ENCODE measurements at regions not wholly inside any gene's neighbourhood (a gene's known extent, or its start where the extent isn't known, plus 50 kb on each side); places are given as distances from the start of the nearest gene placed in this dataset.
"Not testable (repeated sequence)": the region's sequence is repeated elsewhere in the genome, so short reads cannot be mapped to it uniquely, and the experiment has no call there.

DNA sequence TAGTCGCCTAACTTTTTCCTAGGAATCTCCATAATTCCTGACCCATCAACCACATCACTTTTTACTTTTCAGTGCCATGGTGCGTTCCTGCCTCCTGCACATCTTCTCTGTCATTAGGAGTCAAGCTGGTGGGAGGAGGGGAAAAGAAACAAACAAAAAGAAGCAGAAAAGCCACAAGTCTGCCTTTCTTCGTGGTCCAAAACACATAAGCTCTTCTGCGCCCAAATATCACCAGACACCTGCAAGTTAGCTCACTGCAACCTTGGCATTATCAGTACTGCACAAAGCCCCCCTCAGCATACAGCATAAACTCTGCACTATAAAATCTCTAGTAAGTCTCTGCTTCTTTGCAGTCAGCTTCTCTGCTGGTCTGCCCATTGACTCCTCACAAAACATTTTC is 295.3 kb downstream of the HS3ST3B1 start:
- DNase-seq (ENCODE audit: extremely low spot score, insufficient read length, low read depth) = no peak
- no peak for FAIRE-seq

DNA sequence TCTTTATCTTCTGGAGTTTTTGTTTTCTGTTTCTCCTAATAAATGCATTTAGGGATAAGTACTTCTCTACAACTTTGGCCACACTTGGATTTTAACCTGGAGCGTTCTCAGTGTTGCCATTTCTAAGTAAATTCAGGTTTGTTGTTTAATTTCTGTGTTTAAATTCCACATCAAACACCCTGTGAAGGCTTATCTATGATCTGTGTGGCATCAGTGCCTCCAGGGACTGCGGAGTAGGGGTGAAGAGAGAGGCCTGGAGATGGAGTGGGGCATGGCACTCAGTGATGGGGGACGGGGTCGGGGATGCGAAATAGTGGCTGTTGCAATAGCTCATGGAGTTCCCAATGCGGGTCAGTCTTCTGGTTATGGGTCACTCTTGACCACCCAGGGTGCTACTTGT is 294.8 kb downstream of the HS3ST3B1 start:
- DNase-seq (ENCODE audit: extremely low spot score, insufficient read length, low read depth) = no peak
- FAIRE-seq = no peak

DNA sequence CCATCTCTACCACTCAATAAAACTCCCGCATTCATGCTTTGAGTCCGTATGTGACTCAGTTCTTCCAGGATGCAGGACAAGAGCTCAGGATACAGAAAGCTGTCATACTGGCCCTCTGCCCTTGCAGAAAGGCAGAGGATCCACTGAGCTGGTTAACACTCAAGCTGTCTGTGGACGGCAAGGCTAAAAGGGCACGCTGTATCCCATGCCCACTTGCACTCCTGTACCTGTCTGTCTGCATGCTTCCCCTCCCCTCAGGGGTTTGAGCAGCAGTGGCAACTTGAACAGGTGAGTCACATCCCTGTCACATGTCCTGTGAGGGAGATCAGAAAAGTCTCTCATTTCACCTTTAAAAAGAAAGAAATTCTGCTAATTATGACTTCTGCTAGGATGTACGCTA is 293.8 kb downstream of the HS3ST3B1 start:
- no peak for FAIRE-seq
- no peak for DNase-seq (ENCODE audit: extremely low spot score, insufficient read length, low read depth)

DNA sequence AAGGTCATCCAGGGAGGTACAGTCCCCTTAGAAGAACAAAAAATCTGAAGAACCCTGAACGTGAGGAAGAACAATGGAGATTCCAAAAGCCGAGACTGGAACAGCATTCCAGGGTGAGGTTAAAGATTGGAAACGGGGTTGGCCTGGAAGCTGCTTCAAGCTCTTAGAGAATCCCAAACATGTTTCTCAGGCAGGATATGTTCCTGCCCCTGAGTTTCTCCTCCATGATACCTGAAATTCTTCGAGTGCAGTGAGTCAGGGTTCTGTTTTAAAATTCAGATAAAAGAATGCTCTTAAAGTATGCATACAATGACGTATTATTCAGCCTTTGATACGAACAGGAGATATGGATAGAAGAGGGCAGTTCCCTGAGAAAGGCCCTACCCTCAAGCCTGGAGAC is 293.1 kb downstream of the HS3ST3B1 start:
- DNase-seq (ENCODE audit: extremely low spot score, insufficient read length, low read depth) = no peak
- no peak for FAIRE-seq

DNA sequence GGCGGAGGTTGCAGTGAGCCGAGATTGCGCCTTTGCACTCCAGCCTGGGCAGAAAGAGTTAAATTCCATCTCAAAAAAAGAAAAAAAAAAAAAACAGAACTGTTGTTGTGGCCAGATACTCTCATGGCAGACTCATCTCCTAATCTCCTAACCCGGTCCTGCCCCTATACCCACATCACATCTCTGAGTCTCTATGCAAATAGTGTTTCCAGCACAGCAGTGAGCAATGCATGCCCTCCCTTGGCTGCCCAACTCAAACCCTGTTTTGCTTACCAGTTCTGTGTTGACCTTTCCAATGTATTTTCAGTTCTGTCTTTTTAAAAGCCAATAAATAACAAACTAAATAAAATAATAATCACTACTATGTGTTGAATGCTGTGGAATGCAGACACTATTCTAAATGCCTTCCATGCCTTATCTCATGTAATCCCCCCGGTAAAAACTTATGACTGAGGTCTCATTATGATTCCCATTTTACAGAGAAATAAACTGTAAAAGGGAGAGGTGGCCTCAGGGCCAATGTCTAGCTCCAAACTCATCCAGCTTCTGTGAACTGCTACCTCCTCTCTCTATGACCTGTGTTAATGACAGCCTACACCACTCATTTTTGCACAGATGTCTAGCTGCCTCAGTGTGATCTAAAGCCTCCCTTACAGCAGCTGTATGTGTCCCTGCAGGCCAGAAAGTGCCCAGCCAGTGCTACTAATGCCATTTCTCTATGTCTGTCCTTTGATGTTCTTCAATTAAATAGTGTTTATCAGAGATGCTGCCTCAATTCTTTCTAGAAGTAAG is 289.8 kb downstream of the HS3ST3B1 start:
- no peak for FAIRE-seq
- no peak for DNase-seq (ENCODE audit: extremely low spot score, insufficient read length, low read depth)

DNA sequence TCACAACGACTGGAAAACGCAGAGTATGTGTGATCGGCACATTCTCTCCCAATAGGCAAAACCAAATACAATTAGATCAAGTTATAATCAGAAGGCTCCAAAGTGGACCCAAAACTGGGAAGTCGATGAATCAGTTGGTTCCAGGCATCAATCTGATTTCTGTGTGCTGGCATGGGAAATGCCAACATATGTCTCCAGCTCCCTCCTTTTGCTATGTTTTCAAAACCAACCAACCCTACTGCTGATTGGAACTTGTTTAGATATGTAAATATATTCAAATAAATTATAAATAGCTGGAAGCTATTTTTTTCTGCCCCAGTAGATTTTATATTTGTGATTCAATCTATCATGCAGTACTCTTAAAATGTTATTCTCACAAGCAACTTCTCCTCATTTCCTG is 284.2 kb downstream of the HS3ST3B1 start:
- DNase-seq (ENCODE audit: extremely low spot score, insufficient read length, low read depth) = no peak
- no peak for FAIRE-seq

DNA sequence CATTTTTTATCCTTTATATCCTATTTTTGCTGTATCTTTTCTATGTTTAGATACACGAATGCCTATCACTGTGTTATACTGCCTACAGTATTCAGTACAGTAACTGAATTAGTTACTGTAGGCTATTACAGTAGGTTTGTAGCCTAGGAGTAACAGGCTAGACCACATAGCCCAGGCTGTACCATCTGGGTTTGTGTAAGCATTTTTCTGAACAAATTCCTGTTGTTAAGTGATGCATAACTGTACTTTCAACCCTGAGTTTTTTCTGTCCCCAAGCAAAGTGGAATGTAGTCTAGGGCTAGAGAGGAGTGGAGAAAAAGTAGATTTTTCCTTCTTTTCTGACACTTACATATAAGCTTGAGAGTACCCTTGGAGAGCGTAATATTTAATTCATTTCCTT is 282.1 kb downstream of the HS3ST3B1 start:
- DNase-seq (ENCODE audit: extremely low spot score, insufficient read length, low read depth) = no peak
- FAIRE-seq = no peak

DNA sequence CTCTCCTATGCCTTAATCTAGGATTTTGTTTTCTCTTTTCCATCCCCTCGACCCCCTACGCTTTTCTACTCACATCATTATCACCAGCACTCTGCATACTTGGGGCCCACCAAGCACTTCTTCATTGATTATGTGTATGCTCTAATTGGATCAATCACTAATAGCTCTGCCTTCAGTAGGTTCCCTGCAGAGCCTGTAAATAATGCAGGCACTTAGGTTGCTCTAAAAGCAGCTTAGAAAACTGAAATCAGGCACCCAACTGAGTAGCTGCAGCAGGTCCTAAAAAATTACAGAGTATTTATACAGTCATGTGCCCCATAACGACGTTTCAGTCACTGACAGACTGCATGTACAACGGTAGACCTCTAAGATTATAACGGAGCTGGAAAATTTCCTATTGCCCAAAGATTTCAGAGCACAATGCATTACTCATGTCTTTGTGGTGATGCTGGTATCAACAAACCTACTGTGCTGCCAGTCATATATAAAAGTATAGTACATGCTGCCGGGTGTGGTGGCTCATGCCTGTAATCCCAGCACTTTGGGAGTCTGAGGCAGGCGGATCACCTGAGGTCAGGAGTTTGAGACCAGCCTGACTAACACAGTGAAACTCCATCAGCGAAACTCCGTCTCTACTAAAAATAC is 280.4 kb downstream of the HS3ST3B1 start:
- FAIRE-seq = no peak
- no peak for DNase-seq (ENCODE audit: extremely low spot score, insufficient read length, low read depth)

DNA sequence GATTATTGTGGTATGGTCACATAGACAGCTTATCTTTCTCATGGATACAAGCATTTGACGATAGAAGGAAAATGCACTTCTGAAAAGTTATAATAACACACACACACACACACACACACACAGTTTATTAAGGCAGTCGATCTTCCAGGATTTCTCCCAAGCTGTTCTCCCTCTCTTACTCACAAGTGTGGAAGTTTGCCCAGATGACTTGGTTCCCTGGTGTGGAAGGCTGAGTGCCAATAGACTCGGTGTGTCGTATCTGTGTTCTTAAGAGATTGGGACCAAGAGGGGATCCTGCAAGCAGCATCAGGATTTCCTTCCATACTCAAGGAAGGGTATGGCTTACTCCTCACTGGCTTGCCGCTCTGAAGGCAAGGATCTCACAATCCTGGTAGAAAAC is 279.6 kb downstream of the HS3ST3B1 start:
- no peak for DNase-seq (ENCODE audit: extremely low spot score, insufficient read length, low read depth)
- no peak for FAIRE-seq

DNA sequence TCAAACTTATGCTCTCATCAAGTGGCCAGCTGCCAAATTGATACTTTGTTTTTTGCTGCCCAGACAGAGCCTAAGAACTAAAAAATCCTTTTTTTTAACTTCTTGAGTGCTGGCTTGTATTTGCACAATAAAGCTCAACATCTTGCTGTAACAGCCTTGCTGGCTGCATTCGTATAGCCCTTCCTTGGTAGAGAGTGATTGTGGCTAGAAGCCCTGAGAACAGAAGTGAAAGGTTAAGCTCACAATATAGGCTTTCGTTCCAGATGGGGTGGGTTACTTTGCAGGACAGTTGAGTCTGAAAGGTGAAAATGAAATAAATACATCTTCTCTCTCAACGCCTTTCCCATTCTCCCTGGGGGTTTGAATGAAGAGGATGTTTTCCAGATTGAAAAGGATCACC is 278.8 kb downstream of the HS3ST3B1 start:
- FAIRE-seq = no peak
- DNase-seq (ENCODE audit: extremely low spot score, insufficient read length, low read depth) = no peak

DNA sequence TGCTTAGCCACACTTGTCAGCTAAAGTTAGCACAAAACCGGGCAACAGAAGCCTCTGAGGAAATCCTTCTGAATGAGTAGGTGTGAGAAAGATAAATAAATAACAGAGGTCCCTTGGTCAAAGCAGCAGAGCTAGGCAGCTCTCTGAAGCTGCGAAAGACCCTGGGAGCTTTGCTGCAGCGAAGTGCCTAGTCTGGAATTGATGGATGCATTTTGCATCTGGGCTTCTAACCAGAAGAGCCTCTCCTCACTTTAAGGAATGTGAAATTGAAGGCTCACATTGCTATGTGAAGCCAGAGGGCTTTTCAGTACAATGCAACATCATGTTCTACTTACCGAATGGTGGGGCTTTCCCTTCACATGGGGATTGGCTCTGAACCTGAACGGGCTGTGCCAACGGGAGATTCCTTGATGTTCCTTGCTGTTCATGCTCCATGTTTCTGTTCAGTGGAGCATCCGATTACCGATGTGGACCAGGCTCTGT is 274.6 kb downstream of the HS3ST3B1 start:
- FAIRE-seq = no peak
- no peak for DNase-seq (ENCODE audit: extremely low spot score, insufficient read length, low read depth)

DNA sequence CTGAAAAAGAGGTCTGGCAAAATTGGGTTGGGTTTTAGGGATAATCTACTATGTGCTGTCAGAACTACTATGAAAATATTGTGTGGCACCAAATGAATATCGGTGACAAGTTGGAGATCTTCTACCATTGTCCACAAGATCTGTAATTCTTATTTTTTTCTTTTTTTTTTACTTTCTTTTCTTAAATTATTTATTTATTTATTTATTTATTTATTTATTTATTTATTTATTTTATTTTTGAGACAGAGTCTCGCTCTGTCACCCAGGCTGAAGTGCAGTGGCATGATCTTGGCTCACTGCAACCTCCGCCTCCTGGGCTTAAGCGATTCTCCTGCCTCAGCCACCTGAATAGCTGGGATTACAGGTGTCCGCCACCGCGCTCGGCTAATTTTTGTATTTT is 259.4 kb downstream of the HS3ST3B1 start:
- not testable (repeated sequence) for FAIRE-seq; DNase-seq (ENCODE audit: extremely low spot score, insufficient read length, low read depth)

DNA sequence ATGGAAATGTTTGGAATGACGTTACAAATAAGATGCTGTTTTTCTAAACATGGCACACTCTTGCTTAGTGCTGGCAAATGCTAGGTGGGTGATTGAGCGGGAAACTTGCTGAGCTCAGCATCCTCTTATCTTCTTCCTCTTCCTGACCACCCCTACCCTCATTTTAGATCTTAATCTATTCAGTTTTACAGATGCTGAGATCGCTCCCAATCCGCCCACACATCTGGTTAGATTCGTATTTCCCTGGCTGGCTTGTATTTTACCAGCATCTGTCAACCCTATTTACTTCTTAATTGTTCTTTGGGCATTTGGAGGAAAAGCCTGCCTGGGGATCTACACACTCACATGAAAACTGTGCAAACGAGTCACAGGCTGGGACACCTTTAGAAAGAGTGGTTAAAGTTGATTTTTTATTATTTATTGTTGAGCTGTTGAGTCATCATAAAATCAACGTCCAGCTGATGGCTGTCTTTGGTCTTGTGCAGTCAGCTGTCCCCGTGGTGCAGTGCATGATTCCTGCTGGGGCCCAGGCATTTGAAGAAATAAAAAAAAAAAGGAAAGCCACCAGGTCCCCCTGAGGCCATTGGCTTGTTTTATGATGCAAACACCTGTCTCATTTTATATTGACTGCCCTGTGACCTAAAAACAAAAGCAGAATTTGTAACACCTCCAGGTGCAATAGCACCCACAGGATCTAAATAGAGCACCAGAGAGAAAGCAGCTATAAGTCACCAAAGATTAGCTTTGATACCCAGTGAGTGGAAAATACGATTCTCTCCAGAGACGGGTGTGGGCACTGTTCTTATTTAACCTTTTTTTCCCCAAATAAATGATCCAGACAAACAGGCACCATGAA is 258.6 kb downstream of the HS3ST3B1 start:
- DNase-seq (ENCODE audit: extremely low spot score, insufficient read length, low read depth) (no peak), FAIRE-seq (no peak)

DNA sequence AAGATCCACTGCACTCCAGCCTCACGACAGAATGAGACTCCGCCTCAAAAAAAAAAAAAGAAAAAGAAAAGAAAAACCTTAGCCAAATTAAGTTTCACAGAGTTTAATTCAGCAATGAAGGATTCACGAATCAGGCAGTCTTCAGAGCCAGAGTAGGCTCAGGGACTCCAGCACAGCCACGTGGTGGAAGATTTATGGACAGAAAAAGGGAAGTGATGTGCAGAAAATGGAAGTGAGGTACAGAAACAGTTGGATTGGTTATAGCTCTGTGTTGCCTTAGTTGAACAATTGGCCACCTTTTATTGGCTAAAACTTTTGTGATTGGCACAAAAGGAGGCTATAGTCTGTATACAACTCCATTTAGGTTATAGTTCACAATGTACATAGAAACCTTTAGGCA is 256.6 kb downstream of the HS3ST3B1 start:
- DNase-seq (ENCODE audit: extremely low spot score, insufficient read length, low read depth) (no peak), FAIRE-seq (no peak)

DNA sequence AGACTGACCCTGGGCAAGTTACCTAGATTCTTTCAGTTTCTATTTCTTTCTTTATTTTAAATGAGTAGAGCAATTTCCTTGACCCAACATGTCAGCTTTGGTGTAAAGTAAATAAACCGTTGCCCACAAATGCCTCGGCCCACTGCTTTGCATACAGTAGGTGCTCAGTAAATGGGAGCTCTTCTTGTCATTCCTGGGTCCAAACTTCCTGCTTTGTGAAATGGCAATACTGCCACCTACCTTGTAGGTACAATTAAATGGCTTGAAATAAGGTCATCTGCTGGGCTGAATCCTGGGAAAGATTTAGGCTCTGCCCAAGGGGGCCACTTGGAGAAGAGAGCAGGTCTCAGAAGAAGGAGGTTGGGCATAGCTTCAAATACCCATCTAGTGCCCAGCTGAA is 253.0 kb downstream of the HS3ST3B1 start:
- no peak for DNase-seq (ENCODE audit: extremely low spot score, insufficient read length, low read depth)

DNA sequence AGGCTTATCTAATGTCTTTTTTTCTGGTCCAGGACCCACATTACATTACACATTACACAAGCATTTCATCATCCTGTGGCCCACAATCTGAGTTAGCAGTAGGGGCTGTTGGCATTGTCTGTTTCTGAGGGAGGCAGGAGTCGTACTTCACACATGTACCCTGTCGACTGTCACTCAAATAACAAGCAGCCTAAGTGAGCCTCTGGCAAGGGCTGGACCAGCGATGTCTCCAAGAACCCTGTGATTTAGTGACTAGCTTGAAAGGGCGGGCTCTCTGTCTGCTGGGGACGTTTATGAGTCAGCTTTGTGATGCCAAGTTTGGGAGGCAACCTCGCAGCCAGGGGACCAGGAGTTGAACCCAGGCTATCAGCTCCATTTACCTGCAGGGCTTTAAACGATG is 251.4 kb downstream of the HS3ST3B1 start:
- FAIRE-seq = no peak
- no peak for DNase-seq (ENCODE audit: extremely low spot score, insufficient read length, low read depth)

More for the DNA sequence above, 253.0 kb downstream of the HS3ST3B1 start:
- no peak for FAIRE-seq

DNA sequence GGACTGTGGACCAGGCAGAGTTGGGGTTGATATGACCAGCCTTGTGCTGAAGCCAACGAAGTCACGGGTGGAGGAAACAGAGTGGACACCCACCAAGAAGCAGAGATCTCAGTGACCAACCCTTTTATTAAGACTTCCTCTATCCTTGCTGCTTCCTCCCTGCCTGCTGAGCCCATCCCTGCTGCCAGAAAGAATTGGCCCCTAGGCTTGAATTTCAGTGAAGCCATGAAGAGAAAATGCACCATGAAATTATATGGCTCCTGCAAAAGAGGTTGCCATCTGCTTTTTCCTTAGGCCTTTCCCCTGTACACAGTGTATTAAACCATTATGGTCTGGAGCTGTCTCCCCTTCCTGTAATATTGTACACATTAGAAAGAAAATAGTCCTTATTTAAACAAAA is 246.7 kb downstream of the HS3ST3B1 start:
- no peak for DNase-seq (ENCODE audit: extremely low spot score, insufficient read length, low read depth)
- FAIRE-seq = no peak

DNA sequence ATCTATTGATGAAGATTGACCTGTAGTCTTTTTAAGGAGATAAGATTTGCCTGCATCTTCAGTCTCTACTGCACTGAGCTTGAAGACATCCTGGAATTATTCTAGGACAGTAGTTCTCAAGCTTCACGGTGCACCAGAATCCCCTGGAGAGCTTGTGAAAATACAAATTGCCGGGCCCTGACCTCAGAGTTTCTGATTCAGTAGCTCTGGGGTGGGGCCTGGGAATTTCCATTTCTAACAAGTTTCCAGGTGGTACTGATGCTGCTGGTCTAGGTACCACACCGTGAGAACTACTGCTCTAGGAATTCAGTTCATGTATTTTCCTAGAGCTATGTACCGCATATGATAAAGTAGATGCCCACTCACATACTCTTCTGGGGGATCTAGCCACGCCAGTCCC is 246.1 kb downstream of the HS3ST3B1 start:
- DNase-seq (ENCODE audit: extremely low spot score, insufficient read length, low read depth) (no peak), FAIRE-seq (no peak)

DNA sequence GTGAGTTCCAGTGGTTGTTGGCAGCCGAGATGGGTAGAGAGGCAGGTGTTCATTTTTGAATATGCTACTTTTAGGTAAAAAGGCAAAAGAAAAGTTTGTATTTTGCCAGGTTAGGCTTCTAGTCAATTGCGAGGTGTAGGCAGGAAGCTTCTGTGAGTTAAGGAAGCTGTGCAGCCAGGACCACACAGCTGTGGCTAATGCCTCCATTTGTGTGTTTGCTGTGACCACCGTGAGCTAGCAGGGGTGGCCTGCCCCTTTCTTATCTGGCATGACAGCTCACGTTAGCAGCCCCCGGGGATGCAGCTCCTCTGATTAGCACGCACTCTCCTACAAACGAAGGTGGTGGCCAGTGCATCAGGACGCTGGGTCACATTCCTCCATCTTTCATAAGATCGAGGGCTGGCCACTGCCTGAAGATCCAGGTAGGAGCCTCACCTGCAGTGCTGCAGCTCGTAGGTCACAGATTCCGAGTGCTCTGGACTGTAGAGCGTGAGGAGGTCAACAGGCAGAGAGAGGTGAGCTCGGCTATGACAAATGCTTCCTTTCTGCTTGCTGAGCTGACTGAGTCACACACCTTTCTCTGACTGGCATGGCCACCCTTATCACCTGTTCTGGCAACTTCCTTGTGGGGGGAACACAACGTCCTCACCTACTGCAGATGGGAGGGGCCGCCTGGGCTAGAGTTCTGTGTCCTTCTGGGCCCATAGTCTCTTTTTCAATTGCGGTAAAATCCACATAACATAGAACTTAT is 244.4 kb downstream of the HS3ST3B1 start:
- no peak for FAIRE-seq
- DNase-seq (ENCODE audit: extremely low spot score, insufficient read length, low read depth) = no peak

DNA sequence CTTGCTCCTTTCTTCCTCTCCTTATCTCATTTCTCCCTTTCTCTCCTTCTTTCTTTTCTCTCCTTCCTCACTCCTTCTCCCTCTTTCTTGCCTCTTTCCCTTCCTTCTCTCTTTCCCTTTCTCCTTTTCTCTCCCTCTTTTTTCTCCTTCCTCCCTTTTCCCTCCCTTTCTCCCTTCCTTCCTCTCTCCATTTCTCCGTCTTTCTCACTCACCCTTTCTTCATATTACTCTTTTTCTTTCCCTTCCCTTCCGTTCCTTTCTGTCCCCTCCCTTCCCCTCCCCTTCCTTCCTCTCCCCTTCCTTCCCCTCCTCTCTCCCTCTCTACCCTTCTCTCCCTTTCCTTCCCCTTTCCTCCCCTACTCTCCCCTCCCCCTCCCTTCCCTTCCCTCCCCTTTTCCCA is 240.8 kb downstream of the HS3ST3B1 start:
- FAIRE-seq (no peak), DNase-seq (ENCODE audit: extremely low spot score, insufficient read length, low read depth) (no peak)

Measured in GM18507 (cell line).